ENCODE measurements at regions not wholly inside any gene's neighbourhood (a gene's known extent, or its start where the extent isn't known, plus 50 kb on each side); places are given as distances from the start of the nearest gene placed in this dataset.
"Not testable (repeated sequence)": the region's sequence is repeated elsewhere in the genome, so short reads cannot be mapped to it uniquely, and the experiment has no call there.

DNA sequence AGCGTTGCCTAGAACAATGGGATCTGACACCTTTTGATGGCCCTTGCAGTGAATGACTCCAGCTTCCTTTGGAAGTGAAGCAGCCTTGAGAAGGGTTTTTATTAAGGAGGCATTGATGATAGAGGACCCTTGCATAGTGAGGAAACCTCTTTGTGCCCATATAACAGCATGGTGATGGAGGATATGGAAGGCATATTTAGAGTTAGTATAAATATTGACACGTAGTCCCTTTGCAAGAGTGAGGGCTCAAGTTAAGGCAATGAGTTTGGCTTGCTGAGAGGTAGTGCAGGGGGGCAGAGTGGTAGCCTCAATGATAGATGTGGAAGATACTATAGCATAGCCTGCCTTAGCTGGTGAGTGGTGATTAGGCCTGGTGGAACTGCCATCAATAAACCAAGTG, 173.8 kb downstream of the UNC5CL start:
- TF ChIP-seq, protein P1, sequence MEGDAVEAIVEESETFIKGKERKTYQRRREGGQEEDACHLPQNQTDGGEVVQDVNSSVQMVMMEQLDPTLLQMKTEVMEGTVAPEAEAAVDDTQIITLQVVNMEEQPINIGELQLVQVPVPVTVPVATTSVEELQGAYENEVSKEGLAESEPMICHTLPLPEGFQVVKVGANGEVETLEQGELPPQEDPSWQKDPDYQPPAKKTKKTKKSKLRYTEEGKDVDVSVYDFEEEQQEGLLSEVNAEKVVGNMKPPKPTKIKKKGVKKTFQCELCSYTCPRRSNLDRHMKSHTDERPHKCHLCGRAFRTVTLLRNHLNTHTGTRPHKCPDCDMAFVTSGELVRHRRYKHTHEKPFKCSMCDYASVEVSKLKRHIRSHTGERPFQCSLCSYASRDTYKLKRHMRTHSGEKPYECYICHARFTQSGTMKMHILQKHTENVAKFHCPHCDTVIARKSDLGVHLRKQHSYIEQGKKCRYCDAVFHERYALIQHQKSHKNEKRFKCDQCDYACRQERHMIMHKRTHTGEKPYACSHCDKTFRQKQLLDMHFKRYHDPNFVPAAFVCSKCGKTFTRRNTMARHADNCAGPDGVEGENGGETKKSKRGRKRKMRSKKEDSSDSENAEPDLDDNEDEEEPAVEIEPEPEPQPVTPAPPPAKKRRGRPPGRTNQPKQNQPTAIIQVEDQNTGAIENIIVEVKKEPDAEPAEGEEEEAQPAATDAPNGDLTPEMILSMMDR (IDR thresholded peaks at IDR 0.05; ENCODE audit: low read length), result not testable (repeated sequence)
- not testable (repeated sequence) for TF ChIP-seq EZH2 (IDR thresholded peaks at IDR 0.05; ENCODE audit: borderline replicate concordance, low read length)
